GM19099 (cell line): ENCODE measurements at regions not wholly inside any gene's neighbourhood (a gene's known extent, or its start where the extent isn't known, plus 50 kb on each side); places are given as distances from the start of the nearest gene placed in this dataset.

Experiments used
- POLR2A ChIP-seq: IDR thresholded peaks from 3 replicates; pipeline ENCODE4 v1.6.1; 2011; ENCODE audit warnings: low read depth; ENCODE audit not compliant: insufficient read length; ENCODE audit errors: extremely low read depth

GRCh38 chr10:89915968-89916367, 214.6 kb downstream of the KIF20B start:
- no peak for TF ChIP-seq POLR2A

DNA sequence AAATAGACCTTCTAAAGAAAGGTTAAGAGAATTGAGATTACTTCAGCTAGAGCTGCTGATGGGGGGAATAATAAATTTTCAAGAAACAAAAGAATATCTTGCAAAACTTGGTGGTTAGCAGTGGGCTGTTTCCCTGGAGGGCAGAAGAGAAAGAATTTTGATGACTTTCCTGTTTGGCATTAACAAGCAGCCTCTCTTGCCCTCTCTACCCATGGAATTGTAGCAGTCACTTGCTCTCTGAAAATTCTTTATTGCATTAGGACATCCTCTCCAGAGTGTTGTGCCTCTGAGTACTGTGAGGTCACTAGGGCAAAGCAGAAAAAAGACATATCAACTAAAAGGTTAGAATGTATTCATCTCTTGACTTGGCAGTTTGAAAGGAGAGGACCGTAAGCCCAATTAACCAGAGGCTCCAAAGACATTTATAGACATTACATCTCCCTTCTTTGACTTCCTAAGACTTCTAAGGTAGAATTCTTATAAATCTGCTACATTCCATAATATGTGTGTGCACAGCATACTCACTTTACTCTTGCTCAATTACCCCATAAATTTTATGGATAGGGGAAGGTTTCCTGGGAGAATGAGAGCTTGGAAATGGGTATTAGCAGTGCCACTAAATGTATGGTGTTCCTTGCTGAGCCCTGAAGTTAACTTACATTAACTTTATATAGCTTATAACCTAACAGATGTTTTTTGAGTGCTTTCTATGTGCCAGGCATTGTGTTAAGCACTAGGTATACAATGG, 215.3 kb downstream of the KIF20B start:
- no peak for TF ChIP-seq POLR2A

- no peak for TF ChIP-seq POLR2A
These were observed 220.0 kb downstream of the KIF20B start for GRCh38 chr10:89921403-89921802.

- no peak for TF ChIP-seq POLR2A
These were observed 222.3 kb downstream of the KIF20B start for GRCh38 chr10:89923661-89924060.

GRCh38 chr10:89924261-89924660, 222.9 kb downstream of the KIF20B start:
- TF ChIP-seq POLR2A: no peak

DNA sequence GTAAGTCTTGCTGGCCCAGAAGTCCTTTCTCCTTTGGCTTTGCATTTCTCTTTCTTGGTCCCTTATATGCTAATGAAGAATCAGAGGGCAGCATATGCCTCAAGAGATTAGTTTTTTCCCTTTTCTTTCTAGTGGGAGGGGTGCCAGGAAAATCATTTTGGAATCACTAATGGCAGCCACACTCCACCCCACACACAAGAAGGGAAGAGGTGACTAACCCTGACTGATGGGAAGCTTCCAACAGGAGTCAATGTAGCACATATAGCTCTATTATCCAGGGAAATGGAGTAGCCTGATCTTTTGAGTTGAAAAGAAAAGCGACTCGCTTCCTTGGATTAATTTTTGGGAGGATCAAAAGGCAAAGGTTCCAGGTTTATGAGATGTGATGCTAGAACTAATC, 225.3 kb downstream of the KIF20B start:
- no peak for TF ChIP-seq POLR2A

DNA sequence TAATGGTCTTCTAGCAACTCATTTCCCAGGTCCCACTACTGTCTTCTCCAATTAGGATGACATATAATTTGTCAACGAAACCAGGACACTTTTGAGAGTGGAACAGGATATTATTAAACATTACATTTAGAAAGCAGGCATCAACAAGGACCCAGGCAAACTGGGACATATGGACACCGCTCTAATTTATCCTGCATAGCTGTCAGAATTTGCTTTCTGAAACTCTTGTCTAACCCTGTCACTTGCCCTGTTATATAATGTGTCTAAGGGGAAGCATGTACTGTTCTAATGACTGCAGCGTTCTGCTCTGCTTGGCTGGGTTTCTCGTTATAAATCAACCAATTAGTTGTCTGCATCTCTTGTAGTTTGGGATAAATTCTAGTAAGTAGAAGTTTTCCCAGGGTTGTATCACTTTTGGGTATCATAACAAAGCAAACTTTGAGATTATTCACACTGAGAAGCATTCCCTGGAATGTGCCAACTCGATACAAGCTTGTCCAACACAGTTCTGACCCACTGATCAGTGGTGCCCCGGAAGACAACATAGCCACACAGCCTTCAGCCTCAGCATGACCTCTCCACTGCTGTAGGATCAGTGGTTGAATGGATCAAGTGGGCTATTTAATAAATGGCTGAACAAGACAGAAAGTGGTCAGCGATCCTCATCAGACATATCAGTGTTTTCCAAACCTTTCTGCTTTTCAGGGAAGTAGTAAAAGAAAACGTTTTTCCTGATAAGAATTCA, 228.1 kb downstream of the KIF20B start:
- no peak for TF ChIP-seq POLR2A

DNA sequence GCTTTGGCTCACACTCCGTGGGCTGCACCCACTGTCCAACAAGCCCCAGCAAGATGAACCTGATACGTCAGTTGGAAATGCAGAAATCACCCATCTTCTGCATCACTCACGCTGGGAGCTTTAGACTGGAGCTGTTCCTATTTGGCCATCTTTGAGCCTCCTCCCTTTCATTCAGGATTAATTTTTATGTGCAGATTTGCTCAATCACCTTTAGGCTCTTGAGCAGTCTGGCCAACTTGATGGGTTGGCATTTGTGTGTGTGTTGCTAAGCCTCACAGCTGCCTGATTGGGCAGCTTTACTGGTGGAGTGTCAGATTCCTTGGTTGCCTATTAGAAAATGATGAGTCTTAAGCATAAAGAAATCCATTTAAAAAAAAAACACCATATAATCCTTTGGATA, 236.1 kb downstream of the KIF20B start:
- no peak for TF ChIP-seq POLR2A

- no peak for TF ChIP-seq POLR2A
These were observed 238.7 kb downstream of the KIF20B start for GRCh38 chr10:89940076-89940475.

GRCh38 chr10:89942217-89942616, 240.8 kb downstream of the KIF20B start:
- TF ChIP-seq POLR2A: no peak

GRCh38 chr10:89944138-89944537, 242.7 kb downstream of the KIF20B start:
- TF ChIP-seq POLR2A: no peak

- no peak for TF ChIP-seq POLR2A
These were observed 244.7 kb downstream of the KIF20B start for GRCh38 chr10:89946106-89946505.

DNA sequence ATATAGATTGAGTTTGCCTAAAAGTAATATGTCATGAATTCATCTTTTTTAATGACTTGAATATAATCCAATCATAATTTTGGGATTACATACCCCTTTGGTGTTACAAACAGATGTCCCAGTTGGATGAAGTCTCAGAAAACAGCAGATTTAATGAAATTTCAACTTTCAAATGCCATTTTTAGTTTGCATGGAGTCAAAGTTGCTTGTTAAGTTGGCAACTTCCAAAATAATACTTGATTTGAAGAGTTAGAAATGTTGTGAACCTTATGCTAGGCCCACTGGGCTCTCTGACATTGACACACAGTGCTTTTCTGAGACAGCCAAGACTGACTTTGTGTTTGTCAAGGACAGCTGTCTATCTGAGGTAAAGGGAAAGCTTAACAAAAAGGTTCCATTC, 248.1 kb downstream of the KIF20B start:
- TF ChIP-seq POLR2A: no peak

DNA sequence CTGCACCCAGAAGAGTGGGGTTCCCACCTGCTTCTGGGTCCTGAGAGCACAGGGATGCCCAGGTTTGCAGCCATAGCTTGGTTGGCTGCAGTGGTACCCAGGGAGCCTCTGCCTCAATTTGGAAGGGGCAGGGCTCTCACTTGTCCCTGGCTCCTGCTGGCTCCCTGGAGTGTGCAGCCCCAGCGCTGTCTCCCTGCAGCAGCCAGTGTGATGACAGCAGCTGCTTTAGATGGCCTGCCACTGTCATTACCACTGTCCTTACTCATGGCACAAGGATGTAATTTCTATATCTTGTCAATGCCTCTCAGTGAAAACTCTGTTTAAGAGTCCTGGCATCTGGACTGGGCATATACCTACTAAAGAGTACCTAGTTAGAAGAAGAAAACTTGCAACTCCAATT, 250.9 kb downstream of the KIF20B start:
- no peak for TF ChIP-seq POLR2A

DNA sequence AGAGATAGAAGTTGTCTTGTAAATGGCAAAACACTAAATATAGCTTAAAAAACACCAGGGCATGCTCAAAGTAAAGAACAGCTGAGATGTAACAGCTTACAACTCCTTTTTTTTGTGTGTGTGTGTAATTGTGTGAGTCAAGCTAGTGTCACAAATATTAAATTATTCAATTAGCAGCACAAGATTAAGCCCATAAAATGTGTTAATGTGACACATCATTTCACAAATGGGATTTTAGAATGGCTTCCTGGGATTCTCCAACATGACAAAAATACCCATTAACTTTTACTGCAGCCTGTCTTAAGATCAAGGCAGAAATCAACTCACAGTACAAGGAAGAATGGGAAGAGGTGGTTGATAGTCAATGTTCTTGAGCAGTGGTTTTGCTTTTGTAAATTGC, 251.4 kb downstream of the KIF20B start:
- no peak for TF ChIP-seq POLR2A

DNA sequence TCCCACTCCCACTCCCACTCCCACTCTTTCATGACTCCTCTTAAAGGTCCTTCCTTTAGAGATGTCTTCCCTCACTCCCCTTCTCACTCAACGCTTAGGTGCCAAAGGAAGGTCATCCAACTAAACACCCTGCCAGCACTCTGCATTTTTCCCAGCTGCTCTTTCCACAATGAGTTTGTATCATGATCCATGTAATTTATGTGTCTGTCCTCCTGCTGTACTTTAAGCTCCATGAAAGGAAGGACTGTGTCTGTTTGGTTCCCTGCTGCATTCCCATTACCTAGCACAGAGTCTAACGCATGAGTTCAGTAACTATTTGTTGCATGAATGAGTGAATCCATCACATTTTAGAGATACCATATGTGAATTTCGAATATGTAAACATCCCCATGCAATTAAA, 252.7 kb downstream of the KIF20B start:
- TF ChIP-seq POLR2A: no peak
